DMS53 treated with DMSO at 0.1 percent for 48 hours (cell line): ENCODE measurements at regions not wholly inside any gene's neighbourhood (a gene's known extent, or its start where the extent isn't known, plus 50 kb on each side); places are given as distances from the start of the nearest gene placed in this dataset.
A peak's percentile ranks its signal among the peaks of the same experiment; 100 is the strongest.

Source experiments
- DNase-seq: peaks from one replicate; lab custom pipeline; 2025; ENCODE audit not compliant: unreplicated experiment; lab: John Stamatoyannopoulos, UW

DNA sequence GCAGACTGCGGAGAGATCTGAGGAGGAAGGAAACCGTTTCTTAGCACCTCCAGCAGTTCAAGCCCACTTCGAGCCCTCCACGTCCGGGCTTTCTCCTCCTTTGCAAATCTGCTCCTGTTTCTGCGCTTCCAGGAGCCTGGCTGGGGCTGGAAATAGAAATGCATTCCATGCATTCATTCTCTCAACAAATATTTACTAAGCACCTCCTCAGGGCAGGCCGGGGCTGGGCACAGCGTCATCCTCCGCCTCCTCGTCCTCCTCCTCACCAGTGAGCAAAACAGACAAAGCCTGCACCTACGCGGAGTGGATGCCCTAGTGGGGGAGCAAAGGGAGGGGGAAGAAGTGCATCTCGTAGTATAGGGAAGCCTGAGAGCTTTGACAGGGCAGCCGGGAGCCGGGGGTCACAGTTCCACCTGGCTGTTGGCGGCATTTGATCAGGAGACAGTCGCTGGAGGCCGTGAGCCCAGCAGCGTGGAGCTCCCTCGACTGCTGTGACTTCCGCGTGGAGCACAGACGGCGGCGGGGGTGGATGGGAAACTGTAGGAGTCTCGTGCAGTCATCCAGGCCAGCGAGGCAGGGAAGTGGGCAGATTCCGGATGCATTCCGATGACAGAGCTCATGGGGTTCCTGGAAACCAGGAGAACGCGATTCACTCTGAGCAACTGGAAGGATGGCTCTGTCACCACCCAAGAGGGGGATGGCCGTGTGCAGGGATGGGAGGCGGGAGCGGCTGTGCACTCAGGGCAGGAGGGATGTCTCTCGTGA, 93.5 kb downstream of the SIK1 start:
- peak; percentile 50 for DNase-seq

DNA sequence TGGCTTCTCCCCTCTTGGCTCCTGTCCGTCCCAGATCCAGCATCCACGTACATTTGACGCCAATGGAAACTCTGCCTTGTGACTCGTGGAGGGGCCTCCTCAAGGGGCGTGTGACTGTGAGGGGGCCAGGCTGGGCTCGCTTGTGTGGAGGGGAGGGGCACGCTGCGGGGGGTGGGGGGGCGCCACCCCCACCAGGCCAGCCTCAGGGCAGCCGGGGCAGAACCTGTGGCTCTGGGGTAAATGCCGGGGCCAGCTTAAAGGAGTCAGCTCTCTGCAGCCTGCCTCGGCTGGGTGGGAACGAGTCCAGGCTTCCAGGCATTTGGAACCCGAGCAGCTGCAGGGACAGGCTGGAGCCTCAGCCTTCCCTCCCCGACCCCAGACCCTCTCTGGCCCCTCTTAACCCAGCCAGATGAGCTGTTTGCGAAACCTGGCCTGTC, 94.1 kb downstream of the SIK1 start:
- DNase-seq = no peak

GRCh38 chr21:43331962-43332828, 94.7 kb downstream of the SIK1 start:
- peak; percentile 85 for DNase-seq

- no peak for DNase-seq
Observed at GRCh38 chr21:43331111-43331961, 95.6 kb downstream of the SIK1 start.

DNA sequence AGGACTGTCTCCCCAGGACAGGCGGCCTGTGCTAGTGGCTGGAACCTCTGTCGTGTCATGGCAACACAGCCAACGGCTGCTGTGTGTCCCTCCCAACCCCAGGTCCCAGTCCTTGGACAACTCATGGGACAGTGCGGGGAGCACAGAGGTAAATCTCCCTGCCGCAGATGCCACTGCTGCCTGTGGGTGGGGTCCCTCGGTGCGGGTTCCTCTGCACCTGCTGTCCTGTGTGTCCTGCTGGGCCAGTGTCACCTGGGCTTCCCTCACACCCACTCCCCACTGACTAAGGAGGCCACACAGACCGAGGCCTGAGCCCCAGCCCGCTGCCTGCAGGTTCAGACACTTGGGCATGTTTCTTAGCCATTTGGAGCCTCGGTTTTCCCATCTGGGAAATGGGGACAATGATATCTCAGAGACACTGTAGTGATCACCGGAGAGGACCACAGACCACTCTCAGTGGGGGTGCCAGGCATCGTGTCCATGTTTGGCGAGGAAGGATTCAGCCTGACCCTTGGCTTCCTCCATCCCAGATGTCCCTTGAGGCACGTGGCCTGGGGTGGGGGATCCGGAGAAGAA, 96.5 kb downstream of the SIK1 start:
- DNase-seq = no peak

- DNase-seq = no peak
Observed at GRCh38 chr21:43329711-43330269, 97.1 kb downstream of the SIK1 start.

DNA sequence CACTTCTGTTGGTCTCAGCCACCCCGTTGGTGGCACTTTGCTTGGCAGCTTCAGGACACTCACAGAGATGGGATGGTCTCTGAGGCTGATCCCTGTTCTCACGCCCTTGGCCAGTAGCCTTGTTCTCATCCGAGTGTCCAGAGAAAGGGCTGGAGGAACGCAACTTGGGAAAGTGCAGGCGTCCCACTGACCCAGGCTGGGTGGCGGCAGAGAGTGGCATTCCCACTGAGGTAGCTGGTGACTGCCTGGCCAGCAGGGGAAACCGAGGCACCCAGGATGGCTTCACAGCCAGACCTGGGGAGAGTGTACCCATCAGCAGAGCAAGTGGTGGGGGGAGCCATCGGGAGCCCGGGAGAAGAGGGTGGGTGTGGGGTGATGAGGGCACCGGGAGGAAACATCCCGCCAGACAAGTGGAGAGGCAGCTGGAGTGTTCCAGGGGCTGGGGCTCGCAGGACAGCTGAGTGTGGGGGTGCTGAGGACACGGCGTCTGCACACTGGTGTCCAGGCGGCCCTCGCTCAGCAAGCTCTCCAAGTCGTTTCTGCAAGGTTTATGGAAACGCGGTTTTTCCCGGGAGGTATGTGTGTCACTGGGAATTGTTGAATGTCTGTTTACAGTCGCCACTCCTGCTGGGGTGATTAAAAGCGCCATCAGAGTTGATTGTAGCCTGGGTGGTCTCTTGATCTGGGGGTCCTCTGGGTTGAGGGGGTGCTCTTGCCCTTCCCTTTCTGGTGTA, 97.8 kb downstream of the SIK1 start:
- DNase-seq = no peak

DNA sequence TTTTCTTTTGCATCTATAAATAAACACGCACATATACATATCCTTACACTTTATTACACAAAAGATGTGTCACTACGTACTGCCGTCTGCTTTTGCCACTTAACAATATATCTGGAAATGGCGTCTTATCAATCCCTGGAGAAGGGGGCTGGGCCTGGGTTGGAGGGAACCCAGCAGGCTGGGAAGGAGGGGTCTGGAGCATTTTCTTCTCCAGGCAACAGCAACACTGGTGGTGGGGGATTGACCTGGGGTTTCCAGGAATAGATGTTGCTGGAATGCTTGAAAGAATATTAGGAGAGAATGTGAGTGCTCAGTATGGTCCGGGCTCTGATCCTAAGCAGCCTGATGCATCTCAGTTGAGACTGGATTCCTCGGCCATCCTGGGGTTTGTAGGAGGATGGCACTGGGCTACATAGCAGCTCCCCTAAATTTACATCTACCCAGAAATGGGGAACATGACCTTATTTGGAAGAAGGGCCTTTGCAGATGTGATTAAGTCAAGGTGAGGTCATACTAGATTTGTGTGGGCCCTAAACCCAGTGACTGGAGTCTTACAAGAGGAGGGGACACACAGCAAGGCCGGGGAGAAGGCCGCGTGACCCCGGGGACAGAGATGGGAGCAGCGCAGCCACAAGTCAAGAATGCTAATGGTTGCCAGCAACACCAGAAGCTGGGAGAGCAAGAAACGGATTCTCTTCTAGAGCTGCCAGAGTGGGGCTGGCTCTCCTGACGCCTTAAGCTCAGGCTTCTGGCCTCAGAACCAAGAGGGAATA, 98.6 kb downstream of the SIK1 start:
- no peak for DNase-seq

DNA sequence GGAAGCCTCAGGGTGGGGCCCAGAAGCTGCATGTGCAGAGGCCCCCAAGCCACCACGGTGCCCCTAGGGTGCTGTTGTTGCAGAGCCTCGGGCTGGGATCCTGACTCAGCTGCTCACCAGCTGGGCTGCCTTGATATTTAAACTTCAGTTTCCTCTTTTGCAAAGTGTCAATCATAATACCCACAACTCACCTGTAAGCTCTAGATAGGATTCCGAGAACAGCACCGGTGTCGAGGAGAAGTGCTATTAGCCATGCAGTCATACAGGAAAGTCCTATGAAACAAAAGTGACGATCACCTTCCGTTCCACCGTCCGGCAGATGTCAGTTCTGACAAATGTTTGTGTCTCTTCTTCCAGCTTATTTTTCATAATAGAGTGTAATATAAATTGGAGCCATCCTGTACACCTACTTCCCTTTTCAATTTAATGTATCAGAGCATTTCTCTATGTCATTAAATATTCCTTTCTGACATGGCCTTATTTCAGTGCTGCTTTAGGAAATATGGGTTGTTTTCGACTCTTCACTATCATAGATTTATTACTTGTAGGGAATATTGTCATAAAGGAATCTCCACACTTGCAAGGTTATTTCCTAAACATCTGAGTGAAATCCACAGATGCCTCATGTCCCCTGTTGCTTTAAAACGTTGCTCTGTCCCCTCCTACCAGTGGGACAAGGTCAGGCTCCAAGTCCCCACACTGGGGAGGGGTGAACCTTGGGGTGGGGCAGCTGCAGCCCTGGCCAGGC, 100.8 kb downstream of the SIK1 start:
- DNase-seq = no peak

GRCh38 chr21:43325036-43325435, 101.9 kb downstream of the SIK1 start:
- DNase-seq = no peak

DNA sequence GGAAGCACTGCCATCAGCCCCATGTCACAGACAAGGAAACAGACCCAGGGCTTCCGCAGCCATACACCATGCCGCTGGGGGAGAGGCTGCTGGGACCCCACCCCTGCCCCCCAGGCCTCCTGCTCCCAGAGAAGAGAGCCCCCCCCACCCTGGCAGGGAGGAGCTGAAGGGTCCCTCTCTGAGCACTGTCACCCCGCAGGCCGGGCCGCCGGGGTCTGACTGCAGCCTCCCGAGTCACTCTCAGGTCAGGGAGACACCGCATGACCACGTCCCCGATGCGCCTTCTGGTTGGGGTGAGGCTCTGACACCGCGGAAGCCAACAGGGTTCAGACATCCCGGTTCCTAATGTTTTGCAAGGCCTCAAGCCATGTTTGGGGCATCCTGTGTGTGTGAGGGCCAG, 102.3 kb downstream of the SIK1 start:
- no peak for DNase-seq

GRCh38 chr21:43323244-43324005, 103.5 kb downstream of the SIK1 start:
- DNase-seq = no peak

DNA sequence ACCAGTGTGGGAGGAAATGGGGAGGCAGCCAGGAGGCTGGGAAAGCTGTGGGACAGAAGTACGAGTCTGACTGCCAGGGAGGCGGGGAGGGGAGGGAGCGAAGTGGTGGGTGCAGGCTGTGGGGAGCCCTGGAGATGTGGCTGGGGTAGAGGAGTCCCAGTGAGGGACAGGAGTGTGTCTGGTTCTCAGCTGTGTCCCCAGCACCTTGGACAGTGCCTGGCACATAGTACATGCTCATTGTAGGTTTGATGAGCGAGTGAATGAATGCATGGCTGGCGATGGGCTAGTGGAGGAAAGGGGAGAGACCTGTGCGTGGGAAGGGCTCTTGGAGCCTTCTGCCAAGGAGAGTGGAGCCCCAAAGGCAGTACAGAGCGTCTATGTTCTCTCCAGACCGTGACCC, 104.1 kb downstream of the SIK1 start:
- DNase-seq = no peak

DNA sequence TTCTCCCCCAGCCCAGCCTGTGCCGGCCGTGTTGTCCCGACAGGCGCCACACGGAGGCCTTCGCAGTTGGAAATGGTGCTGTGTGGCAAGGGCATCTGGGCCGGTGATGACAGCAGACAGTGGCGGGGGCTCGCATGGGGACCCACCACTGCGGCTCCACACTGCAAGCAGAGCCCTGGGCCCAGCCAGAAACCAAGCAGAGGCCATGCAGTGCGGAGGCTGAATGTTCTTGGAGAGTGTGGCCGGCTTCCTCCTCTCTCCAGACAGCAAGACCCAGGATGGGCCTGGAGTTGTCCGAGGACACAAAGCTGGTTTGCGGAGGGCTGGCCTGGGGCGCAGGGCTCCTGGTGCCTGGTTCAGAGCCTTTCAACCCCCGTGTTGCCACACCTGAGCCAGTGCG, 104.6 kb downstream of the SIK1 start:
- no peak for DNase-seq

GRCh38 chr21:43321611-43322010, 105.3 kb downstream of the SIK1 start:
- no peak for DNase-seq

GRCh38 chr21:43321111-43321510, 105.8 kb downstream of the SIK1 start:
- DNase-seq = no peak

GRCh38 chr21:43320526-43320925, 106.4 kb downstream of the SIK1 start:
- DNase-seq = no peak
